BJ (cell line): ENCODE measurements at regions not wholly inside any gene's neighbourhood (a gene's known extent, or its start where the extent isn't known, plus 50 kb on each side); places are given as distances from the start of the nearest gene placed in this dataset.

Experiments used
- CTCF ChIA-PET: fragments of 350-600 bp; formaldehyde crosslinking; extraction: SDS; loops from one replicate; lab custom pipeline; 2021; ENCODE audit warnings: antibody characterized with exemption, inconsistent platforms; lab: Yijun Ruan, JAX
- POLR2A ChIA-PET: fragments of 300-600 bp; sonication (Branson Sonifier 250); formaldehyde crosslinking; extraction: SDS; loops from one replicate; lab custom pipeline; 2021; ENCODE audit warnings: antibody characterized with exemption; lab: Charles Lee
- DNase-seq: peaks from one replicate; pipeline ENCODE4 v3.0.0-alpha.2; 2011; ENCODE audit warnings: low read depth
- H3K27me3 ChIP-seq: 2 replicates; pipeline ENCODE4 v1.6.0; 2011; ENCODE audit warnings: low read length; ENCODE audit not compliant: control insufficient read depth, insufficient read depth
- H3K36me3 ChIP-seq: 2 replicates; pipeline ENCODE4 v1.5.1; 2011; ENCODE audit warnings: low read length; ENCODE audit not compliant: control insufficient read depth, insufficient read depth
- H3K4me3 ChIP-seq: 2 replicates; pipeline ENCODE4 v1.5.1; 2011; ENCODE audit warnings: low read depth, mild to moderate bottlenecking, control low read depth, low read length
- TF ChIP-seq, protein P1 (sequence below): IDR thresholded peaks from 2 replicates; pipeline ENCODE4 v1.5.1; 2011; ENCODE audit warnings: low read depth, mild to moderate bottlenecking, control low read depth, inconsistent platforms, low read length, moderate library complexity; ENCODE audit not compliant: insufficient read depth

DNA sequence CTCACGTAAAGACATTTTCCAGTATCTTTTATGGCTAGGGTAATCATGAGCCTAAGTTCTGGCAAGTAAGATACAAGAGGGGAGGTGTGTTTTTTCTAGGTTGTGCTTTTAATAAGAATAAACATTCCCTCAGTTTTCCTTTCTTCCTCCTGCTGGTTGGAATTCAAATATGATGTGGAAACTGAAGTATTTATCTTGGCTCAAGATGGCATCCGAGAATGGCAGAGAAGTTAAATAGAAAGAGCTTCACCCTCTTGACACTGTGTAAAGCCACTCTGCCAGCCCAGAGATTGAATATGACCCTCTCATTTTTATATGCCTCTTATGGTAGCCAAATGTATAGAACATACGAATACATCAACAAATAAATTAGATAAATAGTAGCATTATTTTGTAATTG, 438.4 kb downstream of the ISL1 start:
- no peaks in the 10 kb centered on the region for H3K27me3 ChIP-seq
- H3K36me3 ChIP-seq = no peaks in the 10 kb centered on the region
- DNase-seq = no peak
- POLR2A ChIA-PET = no interaction called here
- CTCF ChIA-PET = no interaction called here
- no peak overlapping the region for H3K4me3 ChIP-seq
- TF ChIP-seq, protein P1, sequence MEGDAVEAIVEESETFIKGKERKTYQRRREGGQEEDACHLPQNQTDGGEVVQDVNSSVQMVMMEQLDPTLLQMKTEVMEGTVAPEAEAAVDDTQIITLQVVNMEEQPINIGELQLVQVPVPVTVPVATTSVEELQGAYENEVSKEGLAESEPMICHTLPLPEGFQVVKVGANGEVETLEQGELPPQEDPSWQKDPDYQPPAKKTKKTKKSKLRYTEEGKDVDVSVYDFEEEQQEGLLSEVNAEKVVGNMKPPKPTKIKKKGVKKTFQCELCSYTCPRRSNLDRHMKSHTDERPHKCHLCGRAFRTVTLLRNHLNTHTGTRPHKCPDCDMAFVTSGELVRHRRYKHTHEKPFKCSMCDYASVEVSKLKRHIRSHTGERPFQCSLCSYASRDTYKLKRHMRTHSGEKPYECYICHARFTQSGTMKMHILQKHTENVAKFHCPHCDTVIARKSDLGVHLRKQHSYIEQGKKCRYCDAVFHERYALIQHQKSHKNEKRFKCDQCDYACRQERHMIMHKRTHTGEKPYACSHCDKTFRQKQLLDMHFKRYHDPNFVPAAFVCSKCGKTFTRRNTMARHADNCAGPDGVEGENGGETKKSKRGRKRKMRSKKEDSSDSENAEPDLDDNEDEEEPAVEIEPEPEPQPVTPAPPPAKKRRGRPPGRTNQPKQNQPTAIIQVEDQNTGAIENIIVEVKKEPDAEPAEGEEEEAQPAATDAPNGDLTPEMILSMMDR = no peak

DNA sequence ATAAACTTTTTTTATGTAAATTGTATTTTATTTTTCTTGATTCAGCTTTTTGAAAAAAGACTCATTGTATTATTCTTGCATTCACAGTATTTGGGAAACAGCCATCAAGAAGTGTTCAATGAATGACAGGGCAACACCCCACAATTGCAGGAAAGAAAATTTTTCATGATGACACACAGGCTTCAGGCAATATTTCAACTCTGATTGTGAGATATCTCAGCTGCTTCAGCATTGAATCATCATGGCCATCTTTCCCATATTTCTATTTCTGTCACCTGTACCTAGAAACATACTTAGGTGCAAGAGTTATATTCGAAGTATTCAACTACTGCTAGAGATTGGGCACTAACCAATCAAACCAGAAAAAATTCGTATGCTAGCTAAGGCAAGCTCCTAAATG, 446.0 kb downstream of the ISL1 start:
- peak; percentile 8 for DNase-seq

DNA sequence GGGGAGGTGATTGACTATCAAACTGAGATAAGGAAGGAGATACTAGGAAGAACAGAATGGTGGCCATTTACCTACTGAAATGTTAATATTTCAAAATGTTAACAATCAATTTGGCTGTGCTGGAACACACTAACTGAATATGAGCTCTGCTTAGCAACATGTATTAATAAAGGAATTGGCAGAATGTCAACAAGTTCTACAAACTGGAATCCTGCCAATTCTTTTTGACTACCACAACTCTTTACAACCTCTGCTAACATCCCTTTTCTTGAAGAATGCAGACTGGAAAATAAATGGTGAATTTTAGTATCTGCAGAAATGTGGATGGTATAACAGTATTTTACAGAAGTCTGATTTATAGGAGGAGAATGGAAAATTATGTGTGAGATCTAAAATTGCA, 446.4 kb downstream of the ISL1 start:
- no peaks in the 10 kb centered on the region for H3K36me3 ChIP-seq
- H3K4me3 ChIP-seq = no peak overlapping the region
- DNase-seq = no peak
- TF ChIP-seq, protein P1 = no peak
- ChIA-PET CTCF (interaction anchor here (0.5 kb wide), 1 partner anchor 34 kb away, joined by 3 read pairs; no protein-coding TSS in a partner anchor), POLR2A (no interaction called here)
- H3K27me3 ChIP-seq = no peaks in the 10 kb centered on the region

More for the DNA sequence above, 446.0 kb downstream of the ISL1 start:
- POLR2A ChIA-PET = no interaction called here
- Histone ChIP-seq H3K27me3 (no peaks in the 10 kb centered on the region), H3K4me3 (no peak overlapping the region), H3K36me3 (no peaks in the 10 kb centered on the region)
- TF ChIP-seq, protein P1 = no peak
- CTCF ChIA-PET = interaction anchor here (0.5 kb wide), 1 partner anchor 34 kb away, joined by 3 read pairs; no protein-coding TSS in a partner anchor

DNA sequence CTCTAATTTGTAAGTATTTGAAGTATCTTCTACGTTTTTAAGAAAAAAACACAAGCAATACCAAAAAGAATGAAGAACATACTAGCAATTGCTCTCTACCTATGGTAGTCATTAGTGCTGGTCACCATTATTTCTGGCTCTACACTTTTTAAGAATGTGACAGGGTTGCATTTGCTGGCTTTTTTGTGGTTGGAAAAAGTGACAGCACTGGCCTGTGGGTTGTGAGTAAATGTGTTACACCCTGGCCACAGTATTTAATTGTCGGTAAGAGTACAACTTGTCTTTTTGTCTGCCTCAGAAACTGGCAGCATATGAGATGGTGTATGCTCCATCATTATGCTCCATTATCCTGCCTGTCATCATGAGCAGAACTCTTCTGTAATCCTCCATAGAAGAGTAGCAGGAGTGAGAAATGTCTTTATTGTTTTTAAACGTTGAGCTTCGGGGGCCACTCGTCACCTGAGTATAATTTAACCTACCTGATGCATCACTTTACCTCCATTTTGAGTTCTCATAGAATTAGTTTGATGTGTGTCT, 449.8 kb downstream of the ISL1 start:
- Histone ChIP-seq H3K36me3 (no peaks in the 10 kb centered on the region), H3K27me3 (no peaks in the 10 kb centered on the region), H3K4me3 (no peak overlapping the region)
- ChIA-PET POLR2A (no interaction called here), CTCF (no interaction called here)
- no peak for DNase-seq
- TF ChIP-seq, protein P1 = no peak

DNA sequence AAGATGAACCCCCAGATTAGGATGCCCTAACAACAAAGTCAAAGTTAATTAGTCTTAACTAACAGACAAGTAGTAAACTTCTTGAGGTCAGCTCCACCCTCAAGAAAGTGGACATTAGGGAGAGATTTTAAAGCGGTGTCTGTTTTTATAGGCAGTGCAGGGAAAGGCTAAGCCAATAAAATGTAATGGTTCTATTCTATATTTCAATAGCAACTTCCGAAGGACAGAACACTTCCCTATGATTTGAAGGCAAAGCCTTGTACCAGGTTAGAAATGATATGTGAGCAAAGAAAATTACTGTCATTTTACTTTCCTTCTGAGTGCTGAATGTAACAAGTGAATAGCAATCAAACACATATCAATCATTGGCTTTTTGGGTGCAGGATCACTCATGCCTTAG, 455.2 kb downstream of the ISL1 start:
- Histone ChIP-seq H3K27me3 (no peaks in the 10 kb centered on the region), H3K4me3 (no peak overlapping the region), H3K36me3 (no peaks in the 10 kb centered on the region)
- ChIA-PET CTCF (no interaction called here), POLR2A (no interaction called here)
- TF ChIP-seq, protein P1 = no peak
- DNase-seq = no peak
